GM12874 (cell line): ENCODE measurements at regions not wholly inside any gene's neighbourhood (a gene's known extent, or its start where the extent isn't known, plus 50 kb on each side); places are given as distances from the start of the nearest gene placed in this dataset.

Experiments used
- CTCF ChIP-seq: IDR thresholded peaks from 2 replicates; pipeline ENCODE4 v1.5.1; 2011; ENCODE audit warnings: low read depth, mild to moderate bottlenecking, control low read depth, low read length, moderate library complexity; ENCODE audit not compliant: insufficient read depth

GRCh38 chr1:187445066-187445465, 616.3 kb downstream of the PLA2G4A start:
- no peak for TF ChIP-seq CTCF

GRCh38 chr1:187451238-187451637, 622.5 kb downstream of the PLA2G4A start:
- no peak for TF ChIP-seq CTCF

GRCh38 chr1:187454010-187454409, 625.3 kb downstream of the PLA2G4A start:
- TF ChIP-seq CTCF = no peak

GRCh38 chr1:187456446-187456845, 627.7 kb downstream of the PLA2G4A start:
- no peak for TF ChIP-seq CTCF

GRCh38 chr1:187460093-187460492, 631.3 kb downstream of the PLA2G4A start:
- TF ChIP-seq CTCF = no peak

GRCh38 chr1:187464320-187464719, 635.6 kb downstream of the PLA2G4A start:
- TF ChIP-seq CTCF = no peak

GRCh38 chr1:187465441-187465840, 636.7 kb downstream of the PLA2G4A start:
- no peak for TF ChIP-seq CTCF

- no peak for TF ChIP-seq CTCF
Measured at GRCh38 chr1:187469836-187470235, 641.1 kb downstream of the PLA2G4A start.
